ENCODE measurements at regions not wholly inside any gene's neighbourhood (a gene's known extent, or its start where the extent isn't known, plus 50 kb on each side); places are given as distances from the start of the nearest gene placed in this dataset.

DNA sequence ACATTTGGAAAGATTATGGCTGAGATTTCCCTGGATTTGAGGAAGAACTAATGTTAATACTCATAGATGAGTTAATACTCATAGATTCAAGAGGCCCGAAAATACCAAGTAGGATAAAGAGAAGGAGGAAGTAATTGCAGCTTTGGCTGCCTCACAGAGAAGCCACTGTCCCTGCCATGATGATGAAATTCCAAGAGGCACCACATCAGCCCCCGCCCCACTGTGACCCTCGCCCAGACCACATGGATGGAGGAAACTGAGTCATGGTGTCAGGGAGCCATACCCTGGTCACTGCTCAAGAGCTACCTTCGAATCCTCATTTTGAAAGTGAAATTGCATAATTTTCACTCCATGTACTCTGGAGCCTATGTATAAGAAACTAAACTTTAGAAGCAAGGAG, 57.6 kb upstream of the SLC22A11 start:
- TF ChIP-seq CTCF (IDR thresholded peaks at IDR 0.05; ENCODE audit: insufficient read depth, low read length), result no peak
- 0 out of 2 replicates have a peak, but pooled peaks have one; percentile 12 for TF ChIP-seq POLR2AphosphoS5 (IDR thresholded peaks at IDR 0.05; ENCODE audit: low read depth)
- TF ChIP-seq, protein P1, sequence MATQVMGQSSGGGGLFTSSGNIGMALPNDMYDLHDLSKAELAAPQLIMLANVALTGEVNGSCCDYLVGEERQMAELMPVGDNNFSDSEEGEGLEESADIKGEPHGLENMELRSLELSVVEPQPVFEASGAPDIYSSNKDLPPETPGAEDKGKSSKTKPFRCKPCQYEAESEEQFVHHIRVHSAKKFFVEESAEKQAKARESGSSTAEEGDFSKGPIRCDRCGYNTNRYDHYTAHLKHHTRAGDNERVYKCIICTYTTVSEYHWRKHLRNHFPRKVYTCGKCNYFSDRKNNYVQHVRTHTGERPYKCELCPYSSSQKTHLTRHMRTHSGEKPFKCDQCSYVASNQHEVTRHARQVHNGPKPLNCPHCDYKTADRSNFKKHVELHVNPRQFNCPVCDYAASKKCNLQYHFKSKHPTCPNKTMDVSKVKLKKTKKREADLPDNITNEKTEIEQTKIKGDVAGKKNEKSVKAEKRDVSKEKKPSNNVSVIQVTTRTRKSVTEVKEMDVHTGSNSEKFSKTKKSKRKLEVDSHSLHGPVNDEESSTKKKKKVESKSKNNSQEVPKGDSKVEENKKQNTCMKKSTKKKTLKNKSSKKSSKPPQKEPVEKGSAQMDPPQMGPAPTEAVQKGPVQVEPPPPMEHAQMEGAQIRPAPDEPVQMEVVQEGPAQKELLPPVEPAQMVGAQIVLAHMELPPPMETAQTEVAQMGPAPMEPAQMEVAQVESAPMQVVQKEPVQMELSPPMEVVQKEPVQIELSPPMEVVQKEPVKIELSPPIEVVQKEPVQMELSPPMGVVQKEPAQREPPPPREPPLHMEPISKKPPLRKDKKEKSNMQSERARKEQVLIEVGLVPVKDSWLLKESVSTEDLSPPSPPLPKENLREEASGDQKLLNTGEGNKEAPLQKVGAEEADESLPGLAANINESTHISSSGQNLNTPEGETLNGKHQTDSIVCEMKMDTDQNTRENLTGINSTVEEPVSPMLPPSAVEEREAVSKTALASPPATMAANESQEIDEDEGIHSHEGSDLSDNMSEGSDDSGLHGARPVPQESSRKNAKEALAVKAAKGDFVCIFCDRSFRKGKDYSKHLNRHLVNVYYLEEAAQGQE (IDR thresholded peaks at IDR 0.05; ENCODE audit: insufficient replicate concordance, low read depth), result no peak
